Activated T-cell treated with anti-CD3 and anti-CD28 coated beads, Interleukin-2, amount 50 U/mL, for 48 hours (primary cell): ENCODE measurements at regions not wholly inside any gene's neighbourhood (a gene's known extent, or its start where the extent isn't known, plus 50 kb on each side); places are given as distances from the start of the nearest gene placed in this dataset.
"Not testable (repeated sequence)": the region's sequence is repeated elsewhere in the genome, so short reads cannot be mapped to it uniquely, and the experiment has no call there.

Source experiments
- DNase-seq, 2 experiments: peaks; one replicate each; pipeline ENCODE4 v3.0.0-alpha.2; 2020

DNA sequence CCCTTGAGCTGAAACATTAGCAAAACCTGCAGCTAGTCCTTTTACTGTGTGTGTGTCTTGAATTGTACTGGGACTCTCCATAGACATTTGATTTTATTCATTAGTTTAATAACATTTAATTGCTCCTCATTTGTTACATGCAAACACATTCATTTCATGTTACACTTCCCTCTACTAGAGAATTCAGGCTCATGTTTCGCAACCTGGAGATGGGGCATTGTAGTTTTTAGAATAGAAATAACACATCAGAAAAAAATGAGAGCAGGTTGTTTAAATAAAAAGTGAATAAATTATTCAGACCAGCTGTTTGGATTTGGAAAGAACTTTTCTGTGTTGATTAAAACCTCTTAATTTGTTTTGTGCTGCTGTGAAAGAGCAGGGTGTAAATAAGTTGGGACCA is 243.9 kb downstream of the ETV1 start:
- no peak for DNase-seq

DNA sequence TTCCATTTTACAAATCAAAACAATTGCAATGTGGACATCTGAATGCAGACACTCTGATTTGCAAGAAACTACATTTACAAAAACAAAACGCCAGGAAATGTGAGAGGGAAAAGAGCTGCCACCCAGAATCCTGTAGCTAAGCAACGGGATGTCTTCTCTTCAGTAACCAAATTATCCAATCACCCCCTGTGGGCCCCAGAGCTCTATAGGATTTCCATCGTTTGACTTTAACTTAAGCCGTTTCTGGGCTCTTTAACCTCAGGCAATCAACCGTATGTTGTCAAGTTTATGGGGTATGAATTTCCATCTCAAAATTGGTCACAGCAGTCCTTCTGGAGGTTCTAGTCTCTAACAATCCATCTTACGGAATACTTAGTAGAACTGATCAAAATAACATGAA is 240.5 kb downstream of the ETV1 start:
- no peak for DNase-seq

DNA sequence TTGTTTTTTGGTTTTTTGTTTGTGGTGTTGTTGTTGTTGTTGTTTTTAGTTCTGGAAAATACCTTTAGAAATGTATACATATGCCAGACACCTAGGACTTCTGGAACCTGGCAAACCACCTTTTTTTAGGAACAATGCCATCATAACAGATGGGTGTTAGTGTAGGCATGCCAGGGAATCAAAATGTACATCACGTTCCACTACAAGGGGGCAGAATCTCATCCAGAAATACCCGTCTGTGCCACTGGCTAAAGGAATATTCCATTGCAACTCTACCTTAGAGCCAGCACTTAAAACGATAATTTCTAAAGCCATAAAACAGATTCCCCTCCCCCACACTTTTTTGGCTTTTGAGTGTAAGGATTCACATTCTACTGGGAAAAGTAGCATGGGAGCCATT is 239.8 kb downstream of the ETV1 start:
- DNase-seq, result no peak

DNA sequence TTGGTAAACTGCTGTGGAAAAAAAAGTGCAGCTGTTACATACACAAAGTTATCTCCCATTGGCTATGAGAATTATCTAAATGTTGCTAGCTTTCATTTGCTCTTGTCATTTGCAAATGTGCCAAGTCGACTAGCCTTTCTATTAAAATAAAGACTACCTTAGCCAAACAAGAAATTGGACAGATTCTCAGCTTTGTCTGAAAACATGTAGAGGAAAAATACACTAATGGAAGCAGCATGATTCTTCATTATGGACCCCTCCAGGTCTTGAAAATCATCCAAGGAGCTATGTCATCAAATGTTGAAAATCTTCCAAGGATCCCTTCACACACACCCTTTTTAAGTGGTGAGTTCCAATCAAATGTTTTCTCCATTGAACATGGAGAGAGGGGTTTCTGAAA is 237.7 kb downstream of the ETV1 start:
- DNase-seq, result no peak

DNA sequence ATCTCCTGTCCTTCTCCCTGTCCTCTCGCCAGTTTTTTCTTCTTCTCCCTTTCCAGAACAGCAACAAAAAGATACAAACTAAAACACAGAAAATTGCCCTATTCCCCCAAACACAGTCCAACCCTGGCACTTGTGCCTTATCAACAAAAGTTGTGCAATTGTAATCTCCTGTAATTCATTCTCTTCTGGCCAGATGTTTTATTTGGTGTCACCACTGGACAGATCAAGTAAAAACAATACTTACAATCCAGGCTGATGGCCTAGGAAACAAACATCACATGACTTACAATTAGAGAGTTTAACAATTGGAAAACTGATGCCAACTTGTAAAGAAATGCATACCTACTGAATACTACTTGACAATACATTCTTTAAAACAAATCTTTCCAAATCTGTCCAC is 231.6 kb downstream of the ETV1 start:
- no peak for DNase-seq

DNA sequence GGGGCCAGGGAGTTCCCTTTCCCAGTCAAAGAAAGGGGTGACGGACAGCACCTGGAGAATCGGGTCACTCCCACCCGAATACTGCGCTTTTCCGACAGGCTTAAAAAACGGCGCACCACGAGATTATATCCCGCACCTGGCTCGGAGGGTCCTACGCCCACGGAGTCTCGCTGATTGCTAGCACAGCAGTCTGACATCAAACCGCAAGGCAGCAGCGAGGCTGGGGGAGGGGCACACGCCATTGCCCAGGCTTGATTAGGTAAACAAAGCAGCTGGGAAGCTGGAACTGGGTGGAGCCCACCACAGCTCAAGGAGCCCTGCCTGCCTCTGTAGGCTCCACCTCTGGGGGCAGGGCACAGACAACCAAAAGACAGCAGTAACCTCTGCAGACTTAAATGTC is 223.6 kb downstream of the ETV1 start:
- DNase-seq, result not testable (repeated sequence)

DNA sequence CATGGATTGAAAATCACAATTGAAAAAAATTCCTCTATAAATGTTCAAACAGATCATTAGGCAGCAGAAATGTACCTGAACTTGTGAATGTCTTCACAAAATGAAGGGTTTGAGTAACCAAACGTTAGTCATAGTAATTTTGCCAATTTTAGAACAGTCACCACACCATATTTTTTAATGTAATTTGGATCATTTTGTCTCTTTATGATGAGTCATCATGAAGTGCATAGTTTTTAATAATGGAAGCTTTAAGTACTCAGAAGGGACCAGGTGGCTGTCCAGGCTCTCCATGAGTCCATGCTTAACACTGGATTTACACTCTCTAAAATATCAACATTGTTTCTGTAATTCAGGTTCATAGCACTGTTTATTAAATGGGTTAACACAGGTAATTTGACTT is 219.2 kb downstream of the ETV1 start:
- no peak for DNase-seq

DNA sequence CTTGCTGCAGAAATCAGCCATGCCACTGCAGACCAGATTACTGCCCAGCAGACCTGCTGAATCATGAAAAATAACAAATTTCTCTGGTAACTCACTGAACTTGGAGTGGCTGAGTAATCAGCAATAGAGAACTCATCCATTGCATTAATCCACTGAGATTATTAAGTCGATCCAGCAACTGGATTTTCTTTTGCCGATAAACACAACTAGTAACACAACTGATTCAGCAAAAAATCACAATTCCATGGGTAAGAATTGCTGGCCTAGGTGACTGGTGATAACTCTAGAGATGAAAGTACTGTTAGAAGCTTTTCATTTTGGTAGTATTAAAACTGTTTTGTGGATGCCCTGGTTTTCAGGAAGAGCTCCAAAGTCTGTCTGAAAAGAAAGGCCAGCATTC is 214.5 kb downstream of the ETV1 start:
- DNase-seq, result no peak

DNA sequence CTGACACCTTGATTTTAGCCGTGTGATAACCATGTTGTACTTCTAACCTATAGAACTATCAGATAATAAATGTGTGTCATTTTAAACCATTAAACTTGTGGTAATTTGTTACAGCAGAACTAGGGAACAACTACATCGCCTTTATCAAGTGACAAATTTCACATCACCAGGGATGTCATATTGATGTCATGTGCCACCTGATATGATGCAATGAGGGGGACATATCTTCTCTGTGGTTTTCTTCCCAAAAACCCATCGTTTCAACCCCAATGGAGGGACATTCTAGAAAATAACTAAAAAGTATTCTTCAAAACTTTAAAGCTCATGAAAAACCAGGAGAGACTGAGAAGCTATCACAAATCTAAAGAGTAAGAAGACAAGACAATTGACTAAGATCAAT is 212.2 kb downstream of the ETV1 start:
- no peak for DNase-seq

DNA sequence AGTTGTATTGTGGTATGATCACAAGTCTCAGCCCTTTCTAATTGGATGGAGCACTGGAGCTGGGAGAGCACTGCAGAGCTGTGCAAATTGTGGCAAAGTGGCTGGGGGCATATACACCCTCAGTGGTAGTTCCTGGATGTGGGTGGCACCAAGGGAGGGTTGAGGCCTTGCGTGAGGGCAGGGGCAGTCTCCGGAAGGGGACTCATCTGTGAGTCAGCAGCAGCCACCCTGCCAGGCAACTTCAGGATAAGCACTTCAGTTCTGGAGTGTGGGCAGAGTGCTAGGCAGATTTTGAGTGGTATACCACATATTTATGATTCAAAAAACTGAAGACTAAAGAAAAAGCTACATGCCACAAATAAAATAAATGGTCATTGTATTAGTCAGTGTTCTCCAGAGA is 210.5 kb downstream of the ETV1 start:
- peak; percentile 24 to 33 for DNase-seq

DNA sequence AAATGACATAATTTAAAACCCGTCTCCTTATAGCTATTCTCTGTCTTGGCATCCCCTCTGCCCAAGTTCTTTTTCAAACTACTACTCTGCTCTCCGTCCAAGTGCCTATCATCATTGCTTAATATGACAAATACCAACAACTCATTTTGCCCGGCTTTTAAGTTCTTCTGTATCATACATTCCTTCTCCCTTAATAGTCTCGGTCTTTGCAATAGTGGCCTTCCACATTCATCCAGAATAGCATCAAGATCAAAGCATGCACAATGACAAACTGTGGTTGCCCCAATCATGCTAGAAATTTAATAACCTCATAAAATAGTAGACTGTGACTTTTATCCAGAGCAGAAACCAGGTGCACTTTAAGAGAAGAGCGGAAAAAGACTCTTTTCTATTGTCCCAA is 198.9 kb downstream of the ETV1 start:
- DNase-seq, result no peak

DNA sequence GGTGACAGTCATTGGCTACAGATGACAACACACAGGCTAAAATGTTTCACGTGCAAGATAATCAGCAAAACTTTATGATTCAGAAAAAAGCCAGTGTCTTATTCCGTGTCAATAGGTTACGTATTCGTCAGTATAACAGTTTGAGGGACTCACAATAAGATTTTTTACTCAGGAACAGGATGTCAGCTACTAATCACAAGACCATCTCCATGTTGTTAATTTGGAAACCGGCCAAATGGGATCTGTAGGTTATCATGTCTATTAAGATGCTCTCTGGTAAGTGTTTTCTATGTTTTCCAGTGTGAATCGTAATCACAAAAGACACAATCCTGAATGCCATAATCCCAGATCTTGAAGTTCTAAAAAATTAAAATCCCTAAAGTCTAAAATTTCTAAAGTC is 197.3 kb downstream of the ETV1 start:
- no peak for DNase-seq

DNA sequence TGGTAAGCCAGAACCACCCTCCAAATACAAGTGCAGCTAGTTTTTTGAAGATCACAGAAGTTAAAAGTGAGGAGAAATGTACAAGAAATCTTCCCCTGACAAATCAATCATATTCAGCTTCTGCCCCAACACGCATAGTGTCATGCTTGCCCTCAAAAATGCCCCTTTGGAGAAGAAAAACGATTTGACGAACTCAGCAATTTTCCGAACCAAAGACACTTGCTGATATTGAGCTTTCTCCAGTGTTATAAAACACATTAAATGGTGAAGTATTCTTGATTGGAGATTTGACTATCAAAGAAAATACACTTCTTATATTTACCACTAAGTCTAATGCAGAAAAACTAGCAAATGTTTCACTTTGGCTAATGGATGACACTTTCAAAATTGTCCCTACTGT is 195.5 kb downstream of the ETV1 start:
- no peak for DNase-seq

DNA sequence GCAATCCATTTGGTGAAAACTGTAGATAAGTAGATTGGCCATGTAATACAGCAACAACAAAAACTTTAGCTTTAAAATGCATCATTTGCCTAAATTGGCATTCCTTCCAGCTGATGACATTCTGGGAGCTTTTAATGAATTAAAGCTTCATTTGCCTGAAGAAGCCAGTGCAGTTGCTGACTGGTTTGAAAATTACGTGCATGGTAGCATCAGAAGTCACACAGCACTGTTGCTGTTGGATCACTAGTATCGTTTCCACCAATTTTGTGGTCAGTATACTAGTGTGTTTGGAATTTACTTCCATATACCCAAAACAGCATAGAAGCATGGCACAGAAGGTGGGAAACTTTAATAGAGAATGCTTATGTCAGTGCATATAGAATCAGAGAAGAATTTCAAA is 194.9 kb downstream of the ETV1 start:
- no peak for DNase-seq

DNA sequence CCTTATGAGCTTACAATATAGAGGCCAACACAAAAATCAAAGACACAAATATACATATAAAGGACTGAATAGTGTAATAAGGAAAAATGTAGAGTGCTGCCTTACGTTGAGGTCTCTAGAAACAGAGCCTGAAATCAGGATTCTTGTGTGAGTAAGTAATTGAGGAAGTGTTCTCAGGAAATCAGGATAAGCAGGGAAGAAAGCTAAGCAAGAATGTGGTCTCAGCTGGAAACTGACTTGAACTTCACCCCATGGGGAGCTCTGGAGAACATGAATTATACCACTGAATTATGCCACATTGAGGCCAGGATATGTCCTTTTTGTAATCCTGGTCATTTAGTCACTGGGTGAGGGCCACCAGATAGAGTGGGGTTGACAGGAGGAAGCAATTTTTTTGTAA is 191.9 kb downstream of the ETV1 start:
- no peak for DNase-seq

DNA sequence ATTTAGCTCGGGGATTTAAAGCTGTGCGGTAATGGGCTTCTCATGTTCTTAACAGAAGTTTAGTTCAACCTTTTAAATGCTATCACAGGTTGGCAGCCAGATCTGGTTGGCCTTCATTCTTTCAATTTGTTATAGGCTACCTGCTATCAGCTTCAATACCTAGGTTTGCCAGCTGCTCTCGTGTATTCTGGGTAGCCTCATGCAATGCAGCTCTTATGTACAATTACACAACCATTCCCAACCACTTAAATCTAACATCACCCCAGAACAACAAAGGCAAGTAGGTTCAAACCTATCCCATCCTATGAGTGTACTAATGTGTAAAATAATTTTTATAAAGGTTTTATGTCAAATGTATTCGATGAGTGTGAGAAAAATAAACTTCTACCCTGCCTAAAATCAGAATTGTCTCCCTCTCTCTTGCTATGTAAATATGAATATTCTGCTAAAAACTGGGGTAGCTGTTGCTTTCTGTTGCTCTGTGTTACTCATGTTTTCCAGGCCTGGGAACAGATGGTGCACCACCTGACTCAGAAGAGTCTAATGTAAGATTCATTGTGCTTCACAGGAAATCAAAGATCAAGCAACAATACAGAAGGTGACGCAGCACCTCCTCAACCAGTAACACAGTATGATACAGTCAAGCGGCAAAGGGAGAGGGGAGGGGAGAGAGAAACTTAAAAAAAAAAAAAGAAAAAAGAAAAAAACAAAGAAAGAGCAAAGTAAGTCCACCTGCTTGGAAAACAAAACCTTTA is 188.6 kb downstream of the ETV1 start:
- no peak for DNase-seq

DNA sequence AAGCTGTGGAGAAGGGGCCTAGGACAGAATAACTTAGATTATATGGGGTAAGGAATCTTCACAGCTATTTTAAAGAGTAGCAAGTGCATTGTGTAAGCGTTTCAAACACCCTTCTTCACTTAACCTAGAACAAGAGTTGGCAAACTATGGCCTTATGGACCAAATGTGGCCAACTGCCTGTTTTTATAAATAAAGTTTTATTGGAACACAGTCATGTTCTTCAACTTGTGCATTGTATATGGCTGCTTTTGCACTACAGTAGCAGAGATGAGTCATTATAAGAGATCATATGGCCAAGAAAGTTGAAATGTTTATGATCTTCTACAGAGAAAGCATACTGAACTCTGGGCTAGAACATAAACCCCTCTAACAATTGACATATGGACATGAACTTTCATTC is 187.8 kb downstream of the ETV1 start:
- DNase-seq, result no peak

DNA sequence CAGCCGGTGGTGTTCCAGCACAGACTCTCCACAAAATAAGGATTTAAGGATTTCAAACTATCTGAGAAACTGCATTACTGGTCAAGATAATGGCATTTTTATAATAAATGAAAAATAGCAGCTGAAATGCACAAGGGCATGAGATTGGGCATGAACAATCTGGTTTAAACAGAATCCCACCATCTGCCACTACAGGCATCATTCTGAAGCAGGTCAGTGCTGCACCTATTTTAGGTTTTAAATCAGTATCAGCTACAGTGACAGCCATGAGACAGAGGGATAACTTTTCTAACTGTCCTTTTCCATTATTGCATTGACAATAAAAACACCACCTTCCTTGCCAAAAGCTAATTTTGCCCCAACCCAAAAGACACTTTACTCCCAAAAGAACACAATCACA is 186.8 kb downstream of the ETV1 start:
- DNase-seq, result no peak

DNA sequence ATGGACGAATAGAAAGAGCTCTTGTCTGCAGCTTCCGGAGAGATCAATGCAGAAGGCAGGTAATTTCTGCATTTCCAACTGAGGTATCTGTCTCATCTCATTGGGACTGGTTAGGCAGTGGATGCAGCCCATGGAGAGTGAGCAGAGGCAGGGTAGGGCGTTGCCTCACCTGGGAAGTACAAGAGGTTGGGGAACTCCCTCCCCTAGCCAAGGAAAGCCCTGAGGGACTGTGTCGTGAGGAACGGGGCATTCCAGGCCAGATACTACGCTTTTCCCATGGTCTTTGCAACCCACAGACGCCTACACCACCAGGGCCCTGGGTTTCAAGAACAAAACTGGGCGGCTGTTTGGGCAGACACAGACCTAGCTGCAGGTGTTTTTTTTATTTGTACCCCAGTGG is 186.3 kb downstream of the ETV1 start:
- no peak for DNase-seq

DNA sequence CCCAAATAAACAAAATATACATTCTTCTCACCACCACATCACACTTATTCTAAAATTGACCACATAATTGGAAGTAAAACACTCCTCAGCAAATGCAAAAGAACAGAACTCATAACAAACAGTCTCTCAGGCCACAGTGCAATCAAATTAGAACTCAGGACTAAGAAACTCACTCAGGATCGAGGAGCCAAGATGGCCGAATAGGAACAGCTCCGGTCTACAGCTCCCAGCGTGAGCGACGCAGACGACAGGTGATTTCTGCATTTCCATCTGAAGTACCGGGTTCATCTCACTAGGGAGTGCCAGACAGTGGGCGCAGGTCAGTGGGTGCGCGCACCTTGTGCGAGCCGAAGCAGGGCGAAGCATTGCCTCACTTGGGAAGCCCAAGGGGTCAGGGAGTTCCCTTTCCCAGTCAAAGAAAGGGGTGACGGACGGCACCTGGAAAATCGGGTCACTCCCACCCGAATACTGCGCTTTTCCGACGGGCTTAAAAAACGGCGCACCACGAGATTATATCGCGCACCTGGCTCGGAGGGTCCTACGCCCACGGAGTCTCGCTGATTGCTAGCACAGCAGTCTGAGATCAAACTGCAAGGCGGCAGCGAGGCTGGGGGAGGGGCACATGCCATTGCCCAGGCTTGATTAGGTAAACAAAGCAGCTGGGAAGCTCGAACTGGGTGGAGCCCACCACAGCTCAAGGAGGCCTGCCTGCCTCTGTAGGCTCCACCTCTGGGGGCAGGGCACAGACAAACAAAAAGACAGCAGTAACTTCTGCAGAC is 183.2 kb downstream of the ETV1 start:
- not testable (repeated sequence) for DNase-seq

DNA sequence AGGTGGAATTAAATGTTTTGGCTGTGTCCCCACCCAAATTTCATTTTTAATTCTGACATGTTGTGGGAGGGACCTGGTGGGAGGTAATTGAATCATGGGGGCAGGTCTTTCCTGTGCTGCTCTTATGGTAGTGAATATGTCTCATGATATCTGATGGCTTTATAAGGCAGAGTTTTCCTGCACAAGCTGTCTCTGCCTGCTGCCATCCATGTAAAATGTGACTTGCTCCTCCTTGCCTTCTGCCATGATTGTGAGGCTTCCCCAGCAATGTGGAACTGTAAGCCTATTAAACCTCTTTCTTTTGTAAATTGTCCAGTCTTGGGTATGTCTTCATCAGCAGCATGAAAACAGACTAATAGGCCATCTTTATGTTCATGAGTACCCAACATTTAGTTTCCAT is 172.2 kb downstream of the ETV1 start:
- not testable (repeated sequence) for DNase-seq

DNA sequence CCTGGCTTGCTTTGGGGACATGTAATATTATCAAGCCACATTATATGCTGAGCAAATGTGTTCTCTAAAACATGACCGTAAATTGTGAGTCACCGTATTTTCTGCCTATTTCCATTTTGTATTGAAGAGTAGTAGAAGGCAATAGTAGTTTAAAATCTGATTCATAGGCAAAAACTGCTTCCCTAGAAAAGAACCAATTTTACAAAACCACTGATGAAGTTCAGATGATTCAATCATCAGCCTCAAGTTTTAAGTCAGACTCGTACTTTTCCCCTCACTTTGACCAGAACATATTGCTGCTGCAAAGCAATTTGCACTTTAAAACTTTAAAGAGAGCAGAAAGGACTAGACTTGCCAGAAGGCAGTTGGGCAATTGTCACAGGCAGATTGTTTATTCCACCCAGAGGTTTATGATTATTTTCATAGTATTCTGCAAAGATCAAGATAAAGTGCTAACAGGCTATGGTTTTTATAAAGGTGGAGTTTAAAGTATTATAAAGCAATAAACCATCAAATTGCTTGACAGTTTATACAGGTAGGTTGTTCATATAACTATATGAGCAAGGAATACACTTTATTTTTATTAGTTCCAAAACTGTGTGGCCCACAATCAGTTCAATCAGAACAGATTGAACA is 168.2 kb downstream of the ETV1 start:
- no peak for DNase-seq

DNA sequence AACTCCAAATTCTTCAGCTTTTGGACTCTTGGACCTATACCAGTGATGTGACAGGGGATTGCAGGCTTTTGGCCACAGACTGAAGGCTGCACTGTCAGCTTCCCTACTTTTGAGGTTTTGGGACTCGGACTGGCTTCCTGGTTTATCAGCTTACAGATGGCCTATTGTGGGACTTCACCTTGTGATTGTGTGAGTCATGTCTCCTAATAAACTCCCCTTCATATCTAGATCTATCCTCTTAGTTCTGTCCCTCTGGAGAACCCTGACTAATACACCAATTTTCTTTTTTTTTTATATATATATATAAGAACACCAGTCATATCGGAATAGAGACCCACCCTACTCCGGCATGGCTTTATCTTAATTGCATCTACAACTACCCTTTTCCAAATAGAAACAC is 166.8 kb downstream of the ETV1 start:
- DNase-seq, result no peak

DNA sequence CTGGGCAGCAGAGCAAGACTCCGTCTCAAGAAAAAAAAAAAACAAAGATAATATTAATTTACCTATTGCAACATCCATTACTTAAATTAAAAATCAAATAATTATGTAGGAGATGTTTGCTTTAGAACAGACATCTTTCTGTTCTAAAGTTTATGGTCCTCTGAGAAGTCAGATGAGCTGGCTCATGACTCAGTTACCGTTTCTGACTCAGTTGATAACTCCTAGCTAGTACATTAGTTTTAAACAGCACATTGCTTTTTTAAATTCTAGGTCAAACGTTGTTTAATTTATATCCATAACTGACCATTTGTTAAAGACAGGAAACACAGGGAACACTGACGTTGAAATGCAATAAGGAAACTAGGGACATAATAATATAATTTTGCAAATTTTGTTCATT is 162.7 kb downstream of the ETV1 start:
- DNase-seq, result no peak
